ENCODE measurements at regions not wholly inside any gene's neighbourhood (a gene's known extent, or its start where the extent isn't known, plus 50 kb on each side); places are given as distances from the start of the nearest gene placed in this dataset.

- no TSS peak for BruUV-seq (replicated peaks)
- intact Hi-C loops (cut with micrococcal nuclease): no loop called here
- ChIA-PET POLR2A (no interaction called here), CTCF (no interaction called here), RAD21 (ENCODE audit: low non-redundant PET in 1 of 2, low total read pairs in 2 of 2, uncharacterized antibody in 2 of 2, unreplicated experiment in 2 of 2) (no interaction called here)
- Histone ChIP-seq H2AFZ (ENCODE audit: low read depth, low read length, poor library complexity, severe bottlenecking) (peak overlapping the region; percentile 80), H3K9ac (ENCODE audit: low read length) (no peak overlapping the region), H4K20me1 (ENCODE audit: insufficient read depth) (no peaks in the 10 kb centered on the region), H3K9me3 (ENCODE audit: control insufficient read depth in 1 of 2, insufficient read depth in 1 of 2, low read depth in 1 of 2, low read length in 2 of 2) (no peaks in the 10 kb centered on the region), H3K27me3 (ENCODE audit: insufficient read depth, low read length) (no peaks in the 10 kb centered on the region), H3K9me2 (ENCODE audit: insufficient read depth) (no peaks in the 10 kb centered on the region), H3K79me2 (ENCODE audit: insufficient read depth, low read length) (no peaks in the 10 kb centered on the region), H3K4me1 (ENCODE audit: control insufficient read depth in 1 of 2, insufficient read depth in 2 of 2, low read length in 2 of 2) (peaks cover 9 to 31% of the 10 kb centered on the region in 2 experiments), H3K36me3 (ENCODE audit: control insufficient read depth in 1 of 2, insufficient read depth in 2 of 2, low read length in 2 of 2) (no peaks in the 10 kb centered on the region), H3K4me3 (replicated peaks in 1 of 2; ENCODE audit: low read depth in 1 of 2, low read length in 2 of 2) (no peak overlapping the region), H3K27ac (ENCODE audit: low read depth, low read length) (no peak overlapping the region), H3K4me2 (ENCODE audit: low read length) (no peak overlapping the region)
- TF ChIP-seq POLR2A (IDR thresholded peaks at IDR 0.05; ENCODE audit: borderline replicate concordance, extremely low read depth, insufficient read depth, insufficient read length) (no peak), EZH2phosphoT487 (IDR thresholded peaks at IDR 0.05; ENCODE audit: borderline replicate concordance) (no peak), JUND (IDR thresholded peaks at IDR 0.05) (no peak), EZH2 (IDR thresholded peaks at IDR 0.05) (no peak), SRF (IDR thresholded peaks at IDR 0.05; ENCODE audit: low read depth) (no peak), ELF1 (IDR thresholded peaks at IDR 0.05; ENCODE audit: borderline replicate concordance, low read depth) (no peak), CBX3 (IDR thresholded peaks at IDR 0.05; ENCODE audit: low read depth) (no peak), ATF3 (IDR thresholded peaks at IDR 0.05) (no peak), SIN3A (IDR thresholded peaks at IDR 0.05; ENCODE audit: low read depth) (no peak), ZNF274 (IDR thresholded peaks at IDR 0.05; ENCODE audit: low read depth, low read length) (no peak), ZBTB33 (IDR thresholded peaks at IDR 0.05; ENCODE audit: extremely low read depth, insufficient replicate concordance, low read length) (no peak), MAX (IDR thresholded peaks at IDR 0.05) (no peak), CTCF (IDR thresholded peaks at IDR 0.05 in 2 of 3, conservative IDR thresholded peaks at IDR 0.05 in 1 of 3; ENCODE audit: borderline replicate concordance in 1 of 3, insufficient read depth in 1 of 3, low read depth in 2 of 3, low read length in 2 of 3) (no peak), RAD21 (IDR thresholded peaks at IDR 0.05; ENCODE audit: low read depth) (no peak), SP1 (IDR thresholded peaks at IDR 0.05; ENCODE audit: low read depth) (no peak), ZFX (IDR thresholded peaks at IDR 0.05) (no peak), TCF7L2 (IDR thresholded peaks at IDR 0.05; ENCODE audit: borderline replicate concordance, extremely low read depth, insufficient read depth, insufficient read length) (no peak), POLR2AphosphoS5 (IDR thresholded peaks at IDR 0.05; ENCODE audit: low read depth, low read length) (no peak), FOSL1 (IDR thresholded peaks at IDR 0.05; ENCODE audit: low read depth) (no peak)
- ATAC-seq: no peak
- DNase-seq (ENCODE audit: low read depth, low spot score): no peak
Observed at GRCh38 chr6:113558431-113558830, 298.7 kb upstream of the MARCKS start.
